ENCODE measurements at regions not wholly inside any gene's neighbourhood (a gene's known extent, or its start where the extent isn't known, plus 50 kb on each side); places are given as distances from the start of the nearest gene placed in this dataset.
A peak's percentile ranks its signal among the peaks of the same experiment; 100 is the strongest.

DNA sequence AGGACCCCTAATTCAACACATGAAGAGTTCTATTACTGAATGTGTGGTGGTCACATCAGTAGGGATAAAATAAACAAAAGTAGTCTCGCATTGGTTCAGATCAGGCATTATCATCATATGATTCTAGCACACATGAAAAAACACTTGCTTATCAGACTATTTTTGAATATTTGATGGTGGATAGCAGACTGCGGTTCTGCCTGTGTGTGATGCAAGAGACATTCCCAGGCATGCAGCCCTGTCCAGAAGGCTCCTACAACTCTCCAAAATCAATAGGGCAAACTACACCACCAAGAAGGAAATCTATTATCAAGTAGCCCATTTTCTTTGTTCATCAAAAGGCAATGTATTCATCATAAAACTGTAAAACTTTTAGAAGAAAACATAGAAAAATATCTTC, 304.7 kb downstream of the DUSP10 start:
- TF ChIP-seq EZH2phosphoT487 (IDR thresholded peaks at IDR 0.05; ENCODE audit: insufficient read depth, low read depth): no peak
- no peaks in the 10 kb centered on the region for H3K79me2 ChIP-seq (ENCODE audit: insufficient read depth)
- H3K9ac ChIP-seq: no peak overlapping the region
- no peaks in the 10 kb centered on the region for H3K9me3 ChIP-seq (ENCODE audit: low read depth)
- DNase-seq: no peak
- no peak overlapping the region for H3K27ac ChIP-seq
- no peak overlapping the region for H3K4me2 ChIP-seq (ENCODE audit: unreplicated experiment)
- H3K36me3 ChIP-seq (ENCODE audit: low read depth): no peaks in the 10 kb centered on the region
- H4K20me1 ChIP-seq (ENCODE audit: insufficient read depth): no peaks in the 10 kb centered on the region
- H3F3A ChIP-seq (ENCODE audit: insufficient read depth): peaks cover 37% of the 10 kb centered on the region
- no peak overlapping the region for H3K4me3 ChIP-seq
- WGBS, 2 experiments (ENCODE audit: low coverage in 1 of 2, low lambda C conversion rate in 2 of 2, missing lambda C conversion rate in 2 of 2): 83 to 86% methylated on average over 2 of the region's 2 CpGs
- in situ Hi-C loops (cut with MboI): loop anchor here (10.0 kb wide), 1 partner anchor 562 kb away; the partner anchor contains the start of gene HLX
- peaks cover 41% of the 10 kb centered on the region for H3K4me1 ChIP-seq (ENCODE audit: insufficient read depth)
- H3K9me2 ChIP-seq (ENCODE audit: insufficient read depth): no peaks in the 10 kb centered on the region
- no peak overlapping the region for H2AFZ ChIP-seq
- no peaks in the 10 kb centered on the region for H3K27me3 ChIP-seq (replicated peaks; ENCODE audit: insufficient read depth)

GRCh38 chr1:221437926-221438325, 304.0 kb downstream of the DUSP10 start:
- 0 out of 2 replicates have a peak overlapping the region, but pooled peaks have one; percentile 8 for H3K9ac ChIP-seq
- in situ Hi-C loops (cut with MboI): loop anchor here (10.0 kb wide), 1 partner anchor 563 kb away; the partner anchor contains the start of gene HLX
- H3K27me3 ChIP-seq (replicated peaks; ENCODE audit: insufficient read depth): no peaks in the 10 kb centered on the region
- no peaks in the 10 kb centered on the region for H3K79me2 ChIP-seq (ENCODE audit: insufficient read depth)
- peak overlapping the region; percentile 6 for H3K4me2 ChIP-seq (ENCODE audit: unreplicated experiment)
- H3K9me2 ChIP-seq (ENCODE audit: insufficient read depth): no peaks in the 10 kb centered on the region
- TF ChIP-seq EZH2phosphoT487 (IDR thresholded peaks at IDR 0.05; ENCODE audit: insufficient read depth, low read depth) (0 out of 2 replicates have a peak, but pooled peaks have one; percentile 39), EZH2 (IDR thresholded peaks at IDR 0.05; ENCODE audit: insufficient read depth, poor library complexity, severe bottlenecking) (no peak)
- no peak overlapping the region for H3K4me3 ChIP-seq
- H3K27ac ChIP-seq: peak overlapping the region; percentile 32
- peaks cover 37% of the 10 kb centered on the region for H3F3A ChIP-seq (ENCODE audit: insufficient read depth)
- peaks cover 41% of the 10 kb centered on the region for H3K4me1 ChIP-seq (ENCODE audit: insufficient read depth)
- no peak overlapping the region for H2AFZ ChIP-seq
- H4K20me1 ChIP-seq (ENCODE audit: insufficient read depth): no peaks in the 10 kb centered on the region
- peak; percentile 68 for DNase-seq
- WGBS, 2 experiments (ENCODE audit: low coverage in 1 of 2, low lambda C conversion rate in 2 of 2, missing lambda C conversion rate in 2 of 2): 27 to 34% methylated on average over 5 of the region's 5 CpGs
- H3K9me3 ChIP-seq (ENCODE audit: low read depth): no peaks in the 10 kb centered on the region
- H3K36me3 ChIP-seq (ENCODE audit: low read depth): no peaks in the 10 kb centered on the region

- H3K36me3 ChIP-seq (ENCODE audit: low read depth): no peaks in the 10 kb centered on the region
- H3K9ac ChIP-seq: peak overlapping the region; percentile 32
- H3F3A ChIP-seq (ENCODE audit: insufficient read depth): peaks cover 37% of the 10 kb centered on the region
- in situ Hi-C loops (cut with MboI): loop anchor here (10.0 kb wide), 1 partner anchor 564 kb away; the partner anchor contains the start of gene HLX
- H3K9me2 ChIP-seq (ENCODE audit: insufficient read depth): no peaks in the 10 kb centered on the region
- H3K27me3 ChIP-seq (replicated peaks; ENCODE audit: insufficient read depth): no peaks in the 10 kb centered on the region
- no peak overlapping the region for H2AFZ ChIP-seq
- no peaks in the 10 kb centered on the region for H3K79me2 ChIP-seq (ENCODE audit: insufficient read depth)
- H3K4me1 ChIP-seq (ENCODE audit: insufficient read depth): peaks cover 41% of the 10 kb centered on the region
- TF ChIP-seq EZH2 (IDR thresholded peaks at IDR 0.05; ENCODE audit: insufficient read depth, poor library complexity, severe bottlenecking): no peak
- no peak for TF ChIP-seq EZH2phosphoT487 (IDR thresholded peaks at IDR 0.05; ENCODE audit: insufficient read depth, low read depth)
- H3K9me3 ChIP-seq (ENCODE audit: low read depth): no peaks in the 10 kb centered on the region
- peak overlapping the region; percentile 94 for H3K27ac ChIP-seq
- peak overlapping the region; percentile 52 for H3K4me2 ChIP-seq (ENCODE audit: unreplicated experiment)
- H3K4me3 ChIP-seq: peak overlapping the region; percentile 7
- DNase-seq: peak; percentile 93
- H4K20me1 ChIP-seq (ENCODE audit: insufficient read depth): no peaks in the 10 kb centered on the region
- WGBS, 2 experiments (ENCODE audit: low coverage in 1 of 2, low lambda C conversion rate in 2 of 2, missing lambda C conversion rate in 2 of 2): 24% methylated on average over 4 of the region's 4 CpGs
These were observed 302.7 kb downstream of the DUSP10 start for GRCh38 chr1:221439008-221439746.

DNA sequence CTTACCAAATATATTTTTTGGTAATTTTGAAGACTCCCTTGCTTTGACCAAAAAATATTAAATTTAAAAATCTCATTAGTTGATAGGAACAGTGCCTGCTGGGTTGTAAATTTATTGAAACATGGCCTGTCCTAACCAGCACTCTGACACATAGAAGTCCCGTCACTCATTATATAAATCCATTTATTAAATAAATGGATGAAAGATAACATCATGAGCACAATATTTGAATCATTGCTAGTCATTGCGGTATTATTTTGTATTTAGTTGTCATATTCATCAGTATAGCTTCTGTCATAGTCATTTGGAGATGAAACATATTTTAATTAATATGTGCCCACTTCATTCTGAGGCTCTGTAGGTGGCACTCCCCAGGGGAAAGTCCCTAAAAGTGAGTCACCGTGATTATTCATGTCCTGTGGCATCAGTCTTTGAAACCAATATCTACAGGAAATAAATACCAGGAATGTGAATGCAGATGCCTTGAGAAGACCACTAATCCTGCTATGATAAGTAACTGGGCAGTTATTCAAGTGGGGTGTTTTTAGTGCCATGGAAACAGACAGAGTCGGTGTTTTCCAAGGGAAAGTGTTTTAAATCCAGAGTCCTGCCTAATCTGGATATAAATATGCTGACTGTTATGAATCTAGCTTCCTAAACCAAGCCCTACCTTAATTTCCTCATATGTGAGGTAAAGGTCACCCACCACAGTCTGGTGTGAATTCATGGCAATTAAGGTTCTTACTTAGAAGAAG, 302.0 kb downstream of the DUSP10 start:
- peaks cover 41% of the 10 kb centered on the region for H3K4me1 ChIP-seq (ENCODE audit: insufficient read depth)
- H3K27me3 ChIP-seq (replicated peaks; ENCODE audit: insufficient read depth): no peaks in the 10 kb centered on the region
- peak overlapping the region; percentile 41; the same call in 1 of the 2 replicates for H2AFZ ChIP-seq
- DNase-seq: peak; percentile 96
- peak overlapping the region; percentile 52 for H3K4me2 ChIP-seq (ENCODE audit: unreplicated experiment)
- H3K9ac ChIP-seq: peak overlapping the region; percentile 77
- WGBS, 2 experiments (ENCODE audit: low coverage in 1 of 2, low lambda C conversion rate in 2 of 2, missing lambda C conversion rate in 2 of 2): 0 to 2% methylated on average over 4 of the region's 4 CpGs
- TF ChIP-seq EZH2 (IDR thresholded peaks at IDR 0.05; ENCODE audit: insufficient read depth, poor library complexity, severe bottlenecking) (no peak), EZH2phosphoT487 (IDR thresholded peaks at IDR 0.05; ENCODE audit: insufficient read depth, low read depth) (peak; percentile 69; the same call in 1 of the 2 replicates)
- no peaks in the 10 kb centered on the region for H4K20me1 ChIP-seq (ENCODE audit: insufficient read depth)
- in situ Hi-C loops (cut with MboI): loop anchor here (10.0 kb wide), 1 partner anchor 565 kb away; the partner anchor contains the start of gene HLX
- H3K9me3 ChIP-seq (ENCODE audit: low read depth): no peaks in the 10 kb centered on the region
- H3K27ac ChIP-seq: peak overlapping the region; percentile 94
- H3F3A ChIP-seq (ENCODE audit: insufficient read depth): peaks cover 37% of the 10 kb centered on the region
- H3K36me3 ChIP-seq (ENCODE audit: low read depth): no peaks in the 10 kb centered on the region
- no peaks in the 10 kb centered on the region for H3K9me2 ChIP-seq (ENCODE audit: insufficient read depth)
- no peaks in the 10 kb centered on the region for H3K79me2 ChIP-seq (ENCODE audit: insufficient read depth)
- peak overlapping the region; percentile 31 for H3K4me3 ChIP-seq
